ENCODE measurements at regions not wholly inside any gene's neighbourhood (a gene's known extent, or its start where the extent isn't known, plus 50 kb on each side); places are given as distances from the start of the nearest gene placed in this dataset.

GRCh38 chr12:73112035-73112816 is 840.1 kb downstream of the TRHDE start:
- no peak overlapping the region for H3K4me2 ChIP-seq (ENCODE audit: low read length)

GRCh38 chr12:73124480-73124879 is 852.3 kb downstream of the TRHDE start:
- Histone ChIP-seq H3K4me1 (ENCODE audit: insufficient read depth, low read length, severe bottlenecking) (no peaks in the 10 kb centered on the region), H3K4me3 (ENCODE audit: low read depth, low read length, poor library complexity, severe bottlenecking) (no peak overlapping the region), H4K20me1 (ENCODE audit: insufficient read depth, low read length) (no peaks in the 10 kb centered on the region), H3K36me3 (ENCODE audit: insufficient read depth, low read length) (no peaks in the 10 kb centered on the region), H3K9me2 (ENCODE audit: low read depth, low read length) (no peaks in the 10 kb centered on the region), H3F3A (ENCODE audit: insufficient read depth, low read length) (no peaks in the 10 kb centered on the region), H3K27me3 (ENCODE audit: insufficient read depth, low read length) (no peaks in the 10 kb centered on the region), H3K9ac (ENCODE audit: low read length) (no peak overlapping the region), H3K4me2 (ENCODE audit: low read length) (no peak overlapping the region), H3K27ac (ENCODE audit: low read depth, low read length, poor library complexity, severe bottlenecking) (no peak overlapping the region), H3K79me2 (ENCODE audit: insufficient read depth, low read length) (no peaks in the 10 kb centered on the region), H2AFZ (ENCODE audit: low read length) (no peak overlapping the region), H3K9me3 (ENCODE audit: low read length) (no peaks in the 10 kb centered on the region)
- TF ChIP-seq EZH2 (IDR thresholded peaks at IDR 0.05; ENCODE audit: borderline replicate concordance, low read length): no peak
- no peak for TF ChIP-seq CTCF (IDR thresholded peaks at IDR 0.05; ENCODE audit: low read length)

More at GRCh38 chr12:73112035-73112816, 840.1 kb downstream of the TRHDE start:
- Histone ChIP-seq H3K36me3 (ENCODE audit: insufficient read depth, low read length) (no peaks in the 10 kb centered on the region), H3K9me2 (ENCODE audit: low read depth, low read length) (no peaks in the 10 kb centered on the region), H3K27me3 (ENCODE audit: insufficient read depth, low read length) (no peaks in the 10 kb centered on the region), H3K27ac (ENCODE audit: low read depth, low read length, poor library complexity, severe bottlenecking) (no peak overlapping the region), H2AFZ (ENCODE audit: low read length) (no peak overlapping the region), H3F3A (ENCODE audit: insufficient read depth, low read length) (no peaks in the 10 kb centered on the region), H3K4me1 (ENCODE audit: insufficient read depth, low read length, severe bottlenecking) (no peaks in the 10 kb centered on the region), H3K9ac (ENCODE audit: low read length) (no peak overlapping the region), H3K79me2 (ENCODE audit: insufficient read depth, low read length) (no peaks in the 10 kb centered on the region), H3K4me3 (ENCODE audit: low read depth, low read length, poor library complexity, severe bottlenecking) (no peak overlapping the region), H4K20me1 (ENCODE audit: insufficient read depth, low read length) (no peaks in the 10 kb centered on the region), H3K9me3 (ENCODE audit: low read length) (no peaks in the 10 kb centered on the region)
- TF ChIP-seq CTCF (IDR thresholded peaks at IDR 0.05; ENCODE audit: low read length): no peak

- H3K79me2 ChIP-seq (ENCODE audit: insufficient read depth, low read length): no peaks in the 10 kb centered on the region
- TF ChIP-seq EZH2 (IDR thresholded peaks at IDR 0.05; ENCODE audit: borderline replicate concordance, low read length): no peak
- TF ChIP-seq CTCF (IDR thresholded peaks at IDR 0.05; ENCODE audit: low read length): no peak
- H3K36me3 ChIP-seq (ENCODE audit: insufficient read depth, low read length): no peaks in the 10 kb centered on the region
- no peak overlapping the region for H3K4me3 ChIP-seq (ENCODE audit: low read depth, low read length, poor library complexity, severe bottlenecking)
- H2AFZ ChIP-seq (ENCODE audit: low read length): no peak overlapping the region
- H3K4me2 ChIP-seq (ENCODE audit: low read length): no peak overlapping the region
- no peaks in the 10 kb centered on the region for H3K9me2 ChIP-seq (ENCODE audit: low read depth, low read length)
- H3K4me1 ChIP-seq (ENCODE audit: insufficient read depth, low read length, severe bottlenecking): no peaks in the 10 kb centered on the region
- H4K20me1 ChIP-seq (ENCODE audit: insufficient read depth, low read length): no peaks in the 10 kb centered on the region
- H3F3A ChIP-seq (ENCODE audit: insufficient read depth, low read length): no peaks in the 10 kb centered on the region
- H3K9ac ChIP-seq (ENCODE audit: low read length): no peak overlapping the region
- no peaks in the 10 kb centered on the region for H3K27me3 ChIP-seq (ENCODE audit: insufficient read depth, low read length)
- no peaks in the 10 kb centered on the region for H3K9me3 ChIP-seq (ENCODE audit: low read length)
- no peak overlapping the region for H3K27ac ChIP-seq (ENCODE audit: low read depth, low read length, poor library complexity, severe bottlenecking)
These were observed 853.0 kb downstream of the TRHDE start for GRCh38 chr12:73125148-73125547.

Measured in OCI-LY1 (cell line).